ENCODE measurements at regions not wholly inside any gene's neighbourhood (a gene's known extent, or its start where the extent isn't known, plus 50 kb on each side); places are given as distances from the start of the nearest gene placed in this dataset.

- TF ChIP-seq CTCF (conservative IDR thresholded peaks at IDR 0.05 in 1 of 2, IDR thresholded peaks at IDR 0.05 in 1 of 2; ENCODE audit: extremely low read depth in 1 of 2, insufficient read depth in 1 of 2, low read depth in 1 of 2, low read length in 2 of 2) (no peak), EZH2 (IDR thresholded peaks at IDR 0.05; ENCODE audit: borderline replicate concordance, low read length) (no peak)
Observed at GRCh38 chr6:43948527-43949485, 178.4 kb downstream of the MRPL14 start.
